Activated CD8-positive, alpha-beta T cell treated with anti-CD3 and anti-CD28 coated beads for 36 hours (primary cell): ENCODE measurements at regions not wholly inside any gene's neighbourhood (a gene's known extent, or its start where the extent isn't known, plus 50 kb on each side); places are given as distances from the start of the nearest gene placed in this dataset.
"Not testable (repeated sequence)": the region's sequence is repeated elsewhere in the genome, so short reads cannot be mapped to it uniquely, and the experiment has no call there.

Source experiments
- ATAC-seq: fragments of 200-7000 bp; cut with Tn5 transposase; one replicate; pipeline ENCODE4 v1.10.0; 2021; ENCODE audit warnings: mild to moderate bottlenecking, moderate library complexity
- CTCF ChIA-PET: fragments of 350-600 bp; sonication (Branson Sonifier 250); formaldehyde crosslinking; loops from one replicate; lab custom pipeline; 2021; ENCODE audit warnings: antibody characterized with exemption; lab: Charles Lee
- POLR2A ChIA-PET: fragments of 350-600 bp; sonication (Branson Sonifier 250); formaldehyde crosslinking; loops from one replicate; lab custom pipeline; 2021; ENCODE audit warnings: antibody characterized with exemption; lab: Charles Lee
- DNase-seq: peaks from one replicate; pipeline ENCODE4 v3.0.0-alpha.2; 2020
- H3K27ac Mint-ChIP-seq: one replicate; pipeline ENCODE4 v1.8.0; 2021; ENCODE audit warnings: mild to moderate bottlenecking, mixed read lengths
- H3K27me3 Mint-ChIP-seq: one replicate; pipeline ENCODE4 v1.8.0; 2021; ENCODE audit warnings: mixed read lengths
- H3K36me3 Mint-ChIP-seq: one replicate; pipeline ENCODE4 v1.8.0; 2021; ENCODE audit warnings: low read depth, mixed read lengths
- H3K4me1 Mint-ChIP-seq: one replicate; pipeline ENCODE4 v1.8.0; 2021; ENCODE audit warnings: low read depth, mixed read lengths
- H3K4me3 Mint-ChIP-seq: one replicate; pipeline ENCODE4 v1.8.0; 2021; ENCODE audit warnings: mild to moderate bottlenecking, moderate library complexity, mixed read lengths
- H3K9me3 Mint-ChIP-seq: one replicate; pipeline ENCODE4 v1.8.0; 2021; ENCODE audit warnings: mixed read lengths
- CTCF ChIP-seq: fragments of 200-600 bp; IDR thresholded peaks from one replicate; pipeline ENCODE4 v1.8.0; 2022; ENCODE audit warnings: antibody characterized with exemption, mild to moderate bottlenecking
- intact Hi-C: fragments of 100-400 bp; cut with micrococcal nuclease; formaldehyde crosslinking; loops from one replicate; pipeline ENCODE4 v1.10.0; 2022

- ATAC-seq = no peak
- CTCF ChIA-PET = no interaction called here
- Mint-ChIP-seq H3K4me1 (no peaks in the 10 kb centered on the region), H3K27me3 (peaks cover 3% of the 10 kb centered on the region), H3K9me3 (no peaks in the 10 kb centered on the region), H3K36me3 (no peaks in the 10 kb centered on the region), H3K27ac (no peak overlapping the region), H3K4me3 (no peak overlapping the region)
- intact Hi-C loops = no loop called here
- POLR2A ChIA-PET = no interaction called here
- no peak for DNase-seq
- TF ChIP-seq CTCF = no peak
Observed at GRCh38 chr20:6698723-6699122, 68.8 kb upstream of the BMP2 start.

GRCh38 chr20:6698056-6698455 lies 69.4 kb upstream of the BMP2 start:
- Mint-ChIP-seq H3K4me1 (no peaks in the 10 kb centered on the region), H3K27ac (no peak overlapping the region), H3K27me3 (peaks cover 3% of the 10 kb centered on the region), H3K9me3 (no peaks in the 10 kb centered on the region), H3K4me3 (no peak overlapping the region), H3K36me3 (no peaks in the 10 kb centered on the region)
- ATAC-seq (no peak), DNase-seq (no peak)
- TF ChIP-seq CTCF = no peak
- ChIA-PET CTCF (no interaction called here), POLR2A (no interaction called here)
- intact Hi-C loops = no loop called here

- DNase-seq (no peak), ATAC-seq (no peak)
- intact Hi-C loops = no loop called here
- Mint-ChIP-seq H3K36me3 (no peaks in the 10 kb centered on the region), H3K27ac (no peak overlapping the region), H3K4me3 (no peak overlapping the region), H3K9me3 (no peaks in the 10 kb centered on the region), H3K4me1 (no peaks in the 10 kb centered on the region), H3K27me3 (peaks cover 3% of the 10 kb centered on the region)
- ChIA-PET CTCF (no interaction called here), POLR2A (interaction anchor here (0.5 to 1.0 kb wide), 2 partner anchors 34 to 320 kb away, joined by 3 read pairs; no protein-coding TSS in a partner anchor)
- TF ChIP-seq CTCF = no peak
Observed at GRCh38 chr20:6697228-6697972, 70.1 kb upstream of the BMP2 start.

GRCh38 chr20:6696001-6696400 lies 71.5 kb upstream of the BMP2 start:
- TF ChIP-seq CTCF = no peak
- no peaks in the 10 kb centered on the region for H3K4me1 Mint-ChIP-seq
- no peak overlapping the region for H3K4me3 Mint-ChIP-seq
- ATAC-seq (no peak), DNase-seq (no peak)
- no peaks in the 10 kb centered on the region for H3K9me3 Mint-ChIP-seq
- intact Hi-C loops = no loop called here
- ChIA-PET CTCF (no interaction called here), POLR2A (interaction anchor here (1.0 kb wide), 1 partner anchor 32 kb away, joined by 3 read pairs; no protein-coding TSS in a partner anchor)
- peaks cover 3% of the 10 kb centered on the region for H3K27me3 Mint-ChIP-seq
- no peak overlapping the region for H3K27ac Mint-ChIP-seq
- H3K36me3 Mint-ChIP-seq = no peaks in the 10 kb centered on the region

GRCh38 chr20:6693808-6694198 lies 73.7 kb upstream of the BMP2 start:
- CTCF ChIA-PET, H3K27me3 Mint-ChIP-seq, H3K27ac Mint-ChIP-seq, H3K36me3 Mint-ChIP-seq, ATAC-seq, DNase-seq, POLR2A ChIA-PET, H3K9me3 Mint-ChIP-seq, intact Hi-C loops, H3K4me3 Mint-ChIP-seq, H3K4me1 Mint-ChIP-seq: not testable (repeated sequence)
